ENCODE measurements at regions not wholly inside any gene's neighbourhood (a gene's known extent, or its start where the extent isn't known, plus 50 kb on each side); places are given as distances from the start of the nearest gene placed in this dataset.

- no peaks in the 10 kb centered on the region for H3K27me3 ChIP-seq (ENCODE audit: control insufficient read depth in 1 of 2, insufficient read depth in 2 of 2, low read length in 1 of 2)
- no peaks in the 10 kb centered on the region for H3K9me3 ChIP-seq (ENCODE audit: control insufficient read depth, low read length)
- H3K4me3 ChIP-seq (ENCODE audit: low read length in 2 of 2) = no peak overlapping the region
- 2 to 8% methylated on average over 4 of the region's 4 CpGs for WGBS, 2 donors
- intact Hi-C loops (cut with DNase I) = no loop called here
- no peaks in the 10 kb centered on the region for H3K36me3 ChIP-seq (ENCODE audit: control insufficient read depth in 1 of 2, insufficient read depth in 2 of 2, low read length in 1 of 2)
- peaks cover 0 to 3% of the 10 kb centered on the region in 2 donors for H3K4me1 ChIP-seq (ENCODE audit: control insufficient read depth in 1 of 2, insufficient read depth in 2 of 2, low read length in 2 of 2)
- H3K27ac ChIP-seq (ENCODE audit: low read depth in 1 of 2, low read length in 2 of 2) = no peak overlapping the region
- ATAC-seq (ENCODE audit: low FRiP score) (no peak), DNase-seq (no peak)
Observed at GRCh38 chr6:56856036-56856580, 98.8 kb upstream of the BEND6 start.

GRCh38 chr6:56854086-56854485 lies 100.8 kb upstream of the BEND6 start:
- Histone ChIP-seq H3K4me1 (ENCODE audit: control insufficient read depth in 1 of 2, insufficient read depth in 2 of 2, low read length in 2 of 2) (peaks cover 0 to 3% of the 10 kb centered on the region in 2 donors), H3K27ac (ENCODE audit: low read depth in 1 of 2, low read length in 2 of 2) (no peak overlapping the region), H3K9me3 (ENCODE audit: control insufficient read depth, low read length) (no peaks in the 10 kb centered on the region), H3K36me3 (ENCODE audit: control insufficient read depth in 1 of 2, insufficient read depth in 2 of 2, low read length in 1 of 2) (no peaks in the 10 kb centered on the region), H3K4me3 (ENCODE audit: low read length in 2 of 2) (no peak overlapping the region), H3K27me3 (ENCODE audit: control insufficient read depth in 1 of 2, insufficient read depth in 2 of 2, low read length in 1 of 2) (no peaks in the 10 kb centered on the region)
- ATAC-seq (ENCODE audit: low FRiP score) (no peak), DNase-seq (no peak)
- intact Hi-C loops (cut with DNase I) = loop anchor here (5.0 kb wide), 1 partner anchor 217 kb away; no protein-coding TSS in a partner anchor
- WGBS, 2 donors = 97% methylated on average over 2 of the region's 2 CpGs

GRCh38 chr6:56853541-56853940 lies 101.4 kb upstream of the BEND6 start:
- H3K4me1 ChIP-seq (ENCODE audit: control insufficient read depth in 1 of 2, insufficient read depth in 2 of 2, low read length in 2 of 2) = peaks cover 0 to 3% of the 10 kb centered on the region in 2 donors
- intact Hi-C loops (cut with DNase I) = loop anchor here (5.0 kb wide), 1 partner anchor 216 kb away; no protein-coding TSS in a partner anchor
- H3K4me3 ChIP-seq (ENCODE audit: low read length in 2 of 2) = no peak overlapping the region
- DNase-seq (no peak), ATAC-seq (ENCODE audit: low FRiP score) (no peak)
- H3K27ac ChIP-seq (ENCODE audit: low read depth in 1 of 2, low read length in 2 of 2) = no peak overlapping the region
- H3K27me3 ChIP-seq (ENCODE audit: control insufficient read depth in 1 of 2, insufficient read depth in 2 of 2, low read length in 1 of 2) = no peaks in the 10 kb centered on the region
- WGBS, 2 donors = 79 to 85% methylated on average over 2 of the region's 2 CpGs
- H3K9me3 ChIP-seq (ENCODE audit: control insufficient read depth, low read length) = no peaks in the 10 kb centered on the region
- no peaks in the 10 kb centered on the region for H3K36me3 ChIP-seq (ENCODE audit: control insufficient read depth in 1 of 2, insufficient read depth in 2 of 2, low read length in 1 of 2)

GRCh38 chr6:56852260-56853010 lies 102.5 kb upstream of the BEND6 start:
- ATAC-seq (ENCODE audit: low FRiP score) (no peak), DNase-seq (no peak)
- Histone ChIP-seq H3K4me1 (ENCODE audit: control insufficient read depth in 1 of 2, insufficient read depth in 2 of 2, low read length in 2 of 2) (peaks cover 0 to 3% of the 10 kb centered on the region in 2 donors), H3K4me3 (ENCODE audit: low read length in 2 of 2) (no peak overlapping the region), H3K27ac (ENCODE audit: low read depth in 1 of 2, low read length in 2 of 2) (no peak overlapping the region), H3K36me3 (ENCODE audit: control insufficient read depth in 1 of 2, insufficient read depth in 2 of 2, low read length in 1 of 2) (no peaks in the 10 kb centered on the region), H3K9me3 (ENCODE audit: control insufficient read depth, low read length) (no peaks in the 10 kb centered on the region), H3K27me3 (ENCODE audit: control insufficient read depth in 1 of 2, insufficient read depth in 2 of 2, low read length in 1 of 2) (no peaks in the 10 kb centered on the region)
- 69 to 71% methylated on average over 6 of the region's 6 CpGs for WGBS, 2 donors
- intact Hi-C loops (cut with DNase I) = loop anchor here (5.0 kb wide), 1 partner anchor 215 kb away; no protein-coding TSS in a partner anchor

- peak overlapping the region; percentile 57 to 98 for H3K4me3 ChIP-seq (ENCODE audit: low read length in 2 of 2)
- no peak for DNase-seq
- peak overlapping the region; percentile 16 to 71 for H3K27ac ChIP-seq (ENCODE audit: low read depth in 1 of 2, low read length in 2 of 2)
- intact Hi-C loops (cut with DNase I) = loop anchor here (2.0 to 5.0 kb wide), 2 partner anchors 143 to 214 kb away; no protein-coding TSS in a partner anchor
- H3K27me3 ChIP-seq (ENCODE audit: control insufficient read depth in 1 of 2, insufficient read depth in 2 of 2, low read length in 1 of 2) = no peaks in the 10 kb centered on the region
- H3K36me3 ChIP-seq (ENCODE audit: control insufficient read depth in 1 of 2, insufficient read depth in 2 of 2, low read length in 1 of 2) = no peaks in the 10 kb centered on the region
- peaks cover 0 to 3% of the 10 kb centered on the region in 2 donors for H3K4me1 ChIP-seq (ENCODE audit: control insufficient read depth in 1 of 2, insufficient read depth in 2 of 2, low read length in 2 of 2)
- WGBS, 2 donors = 1 to 2% methylated on average over 17 of the region's 17 CpGs
- peak; percentile 92 for ATAC-seq (ENCODE audit: low FRiP score)
- H3K9me3 ChIP-seq (ENCODE audit: control insufficient read depth, low read length) = no peaks in the 10 kb centered on the region
Observed at GRCh38 chr6:56851541-56852259, 103.2 kb upstream of the BEND6 start.

- Histone ChIP-seq H3K4me1 (ENCODE audit: control insufficient read depth in 1 of 2, insufficient read depth in 2 of 2, low read length in 2 of 2) (peaks cover 0 to 3% of the 10 kb centered on the region in 2 donors), H3K27ac (ENCODE audit: low read depth in 1 of 2, low read length in 2 of 2) (peak overlapping the region; percentile 16 to 71), H3K36me3 (ENCODE audit: control insufficient read depth in 1 of 2, insufficient read depth in 2 of 2, low read length in 1 of 2) (no peaks in the 10 kb centered on the region), H3K4me3 (ENCODE audit: low read length in 2 of 2) (peak overlapping the region; percentile 57 to 98), H3K9me3 (ENCODE audit: control insufficient read depth, low read length) (no peaks in the 10 kb centered on the region), H3K27me3 (ENCODE audit: control insufficient read depth in 1 of 2, insufficient read depth in 2 of 2, low read length in 1 of 2) (no peaks in the 10 kb centered on the region)
- intact Hi-C loops (cut with DNase I) = loop anchor here (2.0 to 5.0 kb wide), 2 partner anchors 142 to 214 kb away; no protein-coding TSS in a partner anchor
- 1 to 4% methylated on average over 9 of the region's 9 CpGs for WGBS, 2 donors
- peak; percentile 54 for ATAC-seq (ENCODE audit: low FRiP score)
- no peak for DNase-seq
Observed at GRCh38 chr6:56851074-56851473, 103.8 kb upstream of the BEND6 start.

- DNase-seq (no peak), ATAC-seq (ENCODE audit: low FRiP score) (no peak)
- 13 to 15% methylated on average over 4 of the region's 4 CpGs for WGBS, 2 donors
- peak overlapping the region in 1 of 2 donors; percentile 56 for H3K27ac ChIP-seq (ENCODE audit: low read depth in 1 of 2, low read length in 2 of 2)
- H3K4me1 ChIP-seq (ENCODE audit: control insufficient read depth in 1 of 2, insufficient read depth in 2 of 2, low read length in 2 of 2) = peaks cover 0 to 3% of the 10 kb centered on the region in 2 donors
- no peaks in the 10 kb centered on the region for H3K27me3 ChIP-seq (ENCODE audit: control insufficient read depth in 1 of 2, insufficient read depth in 2 of 2, low read length in 1 of 2)
- no peaks in the 10 kb centered on the region for H3K9me3 ChIP-seq (ENCODE audit: control insufficient read depth, low read length)
- intact Hi-C loops (cut with DNase I) = loop anchor here (2.0 to 5.0 kb wide), 2 partner anchors 142 to 213 kb away; no protein-coding TSS in a partner anchor
- H3K36me3 ChIP-seq (ENCODE audit: control insufficient read depth in 1 of 2, insufficient read depth in 2 of 2, low read length in 1 of 2) = no peaks in the 10 kb centered on the region
- H3K4me3 ChIP-seq (ENCODE audit: low read length in 2 of 2) = peak overlapping the region; percentile 57 to 98
Observed at GRCh38 chr6:56850626-56851025, 104.3 kb upstream of the BEND6 start.

GRCh38 chr6:56849896-56850295 lies 105.0 kb upstream of the BEND6 start:
- H3K27me3 ChIP-seq (ENCODE audit: control insufficient read depth in 1 of 2, insufficient read depth in 2 of 2, low read length in 1 of 2) = no peaks in the 10 kb centered on the region
- H3K4me1 ChIP-seq (ENCODE audit: control insufficient read depth in 1 of 2, insufficient read depth in 2 of 2, low read length in 2 of 2) = peaks cover 0 to 3% of the 10 kb centered on the region in 2 donors
- H3K4me3 ChIP-seq (ENCODE audit: low read length in 2 of 2) = no peak overlapping the region
- 76% methylated on average over 4 of the region's 4 CpGs for WGBS, 2 donors
- H3K9me3 ChIP-seq (ENCODE audit: control insufficient read depth, low read length) = no peaks in the 10 kb centered on the region
- ATAC-seq (ENCODE audit: low FRiP score) (no peak), DNase-seq (peak in 1 of 2 donors; percentile 35)
- intact Hi-C loops (cut with DNase I) = loop anchor here (2.0 to 5.0 kb wide), 2 partner anchors 141 to 213 kb away; no protein-coding TSS in a partner anchor
- H3K27ac ChIP-seq (ENCODE audit: low read depth in 1 of 2, low read length in 2 of 2) = no peak overlapping the region
- no peaks in the 10 kb centered on the region for H3K36me3 ChIP-seq (ENCODE audit: control insufficient read depth in 1 of 2, insufficient read depth in 2 of 2, low read length in 1 of 2)
